ENCODE measurements at regions not wholly inside any gene's neighbourhood (a gene's known extent, or its start where the extent isn't known, plus 50 kb on each side); places are given as distances from the start of the nearest gene placed in this dataset.

- ATAC-seq, result no peak
- in situ Hi-C loops (cut with HindIII; ENCODE audit: low pct_unique_long_range_greater_than_20kb, low sequenced_read_pairs) (no loop called here), intact Hi-C loops (cut with micrococcal nuclease; ENCODE audit: unreplicated experiment) (no loop called here)
- Histone ChIP-seq H3K4me1 (ENCODE audit: control insufficient read depth, insufficient read depth, low read length) (no peaks in the 10 kb centered on the region), H3K9me3 (ENCODE audit: control insufficient read depth, insufficient read depth, low read depth, low read length) (no peaks in the 10 kb centered on the region), H3K4me3 (ENCODE audit: low read depth in 2 of 2, low read length in 2 of 2) (no peak overlapping the region), H3K27ac (ENCODE audit: low read length) (no peak overlapping the region), H3K36me3 (ENCODE audit: control insufficient read depth, insufficient read depth, low read length) (no peaks in the 10 kb centered on the region), H3K27me3 (ENCODE audit: control insufficient read depth, insufficient read depth, low read length) (no peaks in the 10 kb centered on the region; the same call in 1 of the 2 replicates)
- no TSS peak for BruUV-seq (replicated peaks)
- CTCF ChIA-PET, result no interaction called here
- TF ChIP-seq REST (IDR thresholded peaks at IDR 0.05; ENCODE audit: insufficient read depth in 1 of 2, low read depth in 2 of 2, low read length in 1 of 2) (no peak), TCF7L2 (IDR thresholded peaks at IDR 0.05; ENCODE audit: low read depth, low read length) (no peak), CTCF (IDR thresholded peaks at IDR 0.05) (no peak), SIN3A (IDR thresholded peaks at IDR 0.05; ENCODE audit: borderline replicate concordance, insufficient read depth, low read depth, low read length) (no peak), POLR2AphosphoS5 (IDR thresholded peaks at IDR 0.05; ENCODE audit: low read depth, low read length) (no peak)
- POLR2A ChIA-PET, result no interaction called here
- no peak for DNase-seq (ENCODE audit: low read depth, low spot score)
Observed at GRCh38 chr21:35573472-35574374, 486.6 kb downstream of the SETD4 start.

GRCh38 chr21:35571910-35572309 is 488.4 kb downstream of the SETD4 start:
- DNase-seq (ENCODE audit: low read depth, low spot score) (no peak), ATAC-seq (no peak)
- Histone ChIP-seq H3K27me3 (ENCODE audit: control insufficient read depth, insufficient read depth, low read length) (no peaks in the 10 kb centered on the region; the same call in 1 of the 2 replicates), H3K9me3 (ENCODE audit: control insufficient read depth, insufficient read depth, low read depth, low read length) (no peaks in the 10 kb centered on the region), H3K4me1 (ENCODE audit: control insufficient read depth, insufficient read depth, low read length) (no peaks in the 10 kb centered on the region), H3K4me3 (ENCODE audit: low read depth in 2 of 2, low read length in 2 of 2) (no peak overlapping the region), H3K36me3 (ENCODE audit: control insufficient read depth, insufficient read depth, low read length) (no peaks in the 10 kb centered on the region), H3K27ac (ENCODE audit: low read length) (no peak overlapping the region)
- ChIA-PET CTCF (no interaction called here), POLR2A (no interaction called here)
- in situ Hi-C loops (cut with HindIII; ENCODE audit: low pct_unique_long_range_greater_than_20kb, low sequenced_read_pairs), result no loop called here
- intact Hi-C loops (cut with micrococcal nuclease; ENCODE audit: unreplicated experiment), result no loop called here
- TF ChIP-seq POLR2AphosphoS5 (IDR thresholded peaks at IDR 0.05; ENCODE audit: low read depth, low read length) (no peak), CTCF (IDR thresholded peaks at IDR 0.05) (no peak), TCF7L2 (IDR thresholded peaks at IDR 0.05; ENCODE audit: low read depth, low read length) (no peak), SIN3A (IDR thresholded peaks at IDR 0.05; ENCODE audit: borderline replicate concordance, insufficient read depth, low read depth, low read length) (no peak), REST (IDR thresholded peaks at IDR 0.05; ENCODE audit: insufficient read depth in 1 of 2, low read depth in 2 of 2, low read length in 1 of 2) (no peak)
- BruUV-seq (replicated peaks), result no TSS peak
